Stimulated activated memory B cell treated with anti-CD40 and anti-IgM and Interleukin-4, amounts not matched to agents 10 μg/mL and 1 μg/mL and 100 μg/mL, for 72 hours (primary cell): ENCODE measurements at regions not wholly inside any gene's neighbourhood (a gene's known extent, or its start where the extent isn't known, plus 50 kb on each side); places are given as distances from the start of the nearest gene placed in this dataset.
"Not testable (repeated sequence)": the region's sequence is repeated elsewhere in the genome, so short reads cannot be mapped to it uniquely, and the experiment has no call there.

Source experiments
- ATAC-seq: fragments of 150-1000 bp; cut with Tn5 transposase; 2 replicates; pipeline ENCODE4 v1.10.0; 2021
- H3K27ac Mint-ChIP-seq: one replicate; pipeline ENCODE4 v1.8.0; 2022; ENCODE audit warnings: mild to moderate bottlenecking, mixed read lengths
- H3K27me3 Mint-ChIP-seq: one replicate; pipeline ENCODE4 v1.8.0; 2022; ENCODE audit warnings: mixed read lengths
- H3K36me3 Mint-ChIP-seq: one replicate; pipeline ENCODE4 v1.8.0; 2022; ENCODE audit warnings: mixed read lengths
- H3K4me1 Mint-ChIP-seq: one replicate; pipeline ENCODE4 v1.8.0; 2022; ENCODE audit warnings: mixed read lengths
- H3K4me3 Mint-ChIP-seq: one replicate; pipeline ENCODE4 v1.8.0; 2022; ENCODE audit warnings: mild to moderate bottlenecking, moderate library complexity, mixed read lengths
- H3K9me3 Mint-ChIP-seq: one replicate; pipeline ENCODE4 v1.8.0; 2022; ENCODE audit warnings: mixed read lengths

- ATAC-seq: no peak
- Mint-ChIP-seq H3K4me3 (no peak overlapping the region), H3K9me3 (peaks cover 18% of the 10 kb centered on the region), H3K36me3 (no peaks in the 10 kb centered on the region), H3K4me1 (no peaks in the 10 kb centered on the region), H3K27ac (no peak overlapping the region), H3K27me3 (no peaks in the 10 kb centered on the region)
Observed at GRCh38 chr5:75002271-75002670, 50.1 kb downstream of the GCNT4 start.

- ATAC-seq: no peak
- H3K4me3 Mint-ChIP-seq: no peak overlapping the region
Observed at GRCh38 chr5:74995926-74996325, 56.4 kb downstream of the GCNT4 start.

GRCh38 chr5:74994826-74995225 is 57.5 kb downstream of the GCNT4 start:
- no peak overlapping the region for H3K27ac Mint-ChIP-seq
- no peaks in the 10 kb centered on the region for H3K4me1 Mint-ChIP-seq
- no peak overlapping the region for H3K4me3 Mint-ChIP-seq
- H3K36me3 Mint-ChIP-seq: no peaks in the 10 kb centered on the region
- peaks cover 8% of the 10 kb centered on the region for H3K9me3 Mint-ChIP-seq
- no peaks in the 10 kb centered on the region for H3K27me3 Mint-ChIP-seq
- no peak for ATAC-seq

More at GRCh38 chr5:74995926-74996325, 56.4 kb downstream of the GCNT4 start:
- Mint-ChIP-seq H3K36me3 (no peaks in the 10 kb centered on the region), H3K9me3 (peaks cover 8% of the 10 kb centered on the region), H3K4me1 (no peaks in the 10 kb centered on the region), H3K27me3 (no peaks in the 10 kb centered on the region), H3K27ac (no peak overlapping the region)

- Mint-ChIP-seq H3K27me3 (no peaks in the 10 kb centered on the region), H3K27ac (no peak overlapping the region), H3K9me3 (peaks cover 8% of the 10 kb centered on the region), H3K36me3 (no peaks in the 10 kb centered on the region), H3K4me3 (no peak overlapping the region), H3K4me1 (no peaks in the 10 kb centered on the region)
- ATAC-seq: no peak
Observed at GRCh38 chr5:74993743-74994142, 58.6 kb downstream of the GCNT4 start.

GRCh38 chr5:74992791-74993190 is 59.6 kb downstream of the GCNT4 start:
- Mint-ChIP-seq H3K4me3 (no peak overlapping the region), H3K27ac (no peak overlapping the region), H3K36me3 (no peaks in the 10 kb centered on the region), H3K27me3 (no peaks in the 10 kb centered on the region), H3K9me3 (peaks cover 9% of the 10 kb centered on the region), H3K4me1 (no peaks in the 10 kb centered on the region)
- no peak for ATAC-seq

DNA sequence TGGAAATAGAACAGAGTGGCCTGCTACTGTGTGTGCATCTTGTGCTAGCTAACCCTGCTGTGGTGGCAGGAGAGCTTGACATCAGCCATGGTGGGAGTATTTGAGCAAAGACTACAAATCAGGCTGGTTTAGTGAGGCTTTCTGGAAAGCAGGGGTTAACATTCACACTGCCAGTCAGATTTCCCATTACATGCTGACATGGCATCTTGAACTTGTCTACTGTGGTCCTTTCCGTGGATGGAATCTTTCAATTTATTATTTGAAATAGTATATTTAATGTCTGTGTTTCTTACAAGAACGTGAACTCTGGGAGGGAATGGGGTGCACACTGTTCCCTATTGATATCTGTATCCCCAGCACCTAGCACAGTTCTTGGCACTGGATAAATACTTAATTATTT is 60.8 kb downstream of the GCNT4 start:
- no peaks in the 10 kb centered on the region for H3K4me1 Mint-ChIP-seq
- ATAC-seq: no peak
- H3K27me3 Mint-ChIP-seq: no peaks in the 10 kb centered on the region
- no peak overlapping the region for H3K4me3 Mint-ChIP-seq
- peaks cover 5% of the 10 kb centered on the region for H3K9me3 Mint-ChIP-seq
- no peaks in the 10 kb centered on the region for H3K36me3 Mint-ChIP-seq
- H3K27ac Mint-ChIP-seq: no peak overlapping the region

GRCh38 chr5:74990194-74990593 is 62.2 kb downstream of the GCNT4 start:
- H3K27ac Mint-ChIP-seq: no peak overlapping the region
- H3K9me3 Mint-ChIP-seq: peaks cover 5% of the 10 kb centered on the region
- no peaks in the 10 kb centered on the region for H3K27me3 Mint-ChIP-seq
- ATAC-seq: no peak
- no peak overlapping the region for H3K4me3 Mint-ChIP-seq
- no peaks in the 10 kb centered on the region for H3K36me3 Mint-ChIP-seq
- no peaks in the 10 kb centered on the region for H3K4me1 Mint-ChIP-seq

DNA sequence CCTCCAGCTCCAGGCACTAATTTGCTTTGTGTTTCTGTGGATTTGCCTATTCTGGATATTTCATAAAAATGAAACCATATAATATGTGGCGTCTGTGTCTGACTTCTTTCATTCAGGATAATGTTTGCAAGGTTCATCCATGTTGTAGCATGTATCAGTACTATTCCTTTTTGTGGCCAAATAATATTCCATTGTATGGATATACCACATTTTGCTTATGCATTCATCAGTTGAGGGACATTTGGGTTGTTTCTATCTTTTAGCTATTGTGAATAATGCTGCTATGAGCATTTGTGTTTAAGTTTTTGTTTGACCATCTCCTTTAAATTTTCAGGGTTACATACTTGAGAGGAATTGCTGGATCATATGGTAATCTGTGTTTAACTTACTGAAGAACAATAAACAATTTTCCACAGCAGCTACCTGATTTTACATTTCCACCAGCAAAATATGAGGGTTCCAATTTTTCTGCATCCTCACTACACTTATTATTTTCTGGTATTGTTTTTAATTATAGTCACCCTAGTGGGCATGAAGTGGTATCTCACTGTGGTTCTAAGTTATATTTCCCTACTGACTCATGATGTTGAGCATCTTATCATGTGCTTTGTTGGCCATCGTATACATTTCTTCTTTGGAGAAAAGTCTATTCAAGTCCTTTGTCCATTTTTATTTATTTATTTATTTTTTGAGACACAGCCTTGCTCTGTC is 63.9 kb downstream of the GCNT4 start:
- no peak overlapping the region for H3K4me3 Mint-ChIP-seq
- ATAC-seq: no peak
- H3K27ac Mint-ChIP-seq: no peak overlapping the region
- no peaks in the 10 kb centered on the region for H3K4me1 Mint-ChIP-seq
- no peaks in the 10 kb centered on the region for H3K27me3 Mint-ChIP-seq
- peaks cover 5% of the 10 kb centered on the region for H3K9me3 Mint-ChIP-seq
- no peaks in the 10 kb centered on the region for H3K36me3 Mint-ChIP-seq

DNA sequence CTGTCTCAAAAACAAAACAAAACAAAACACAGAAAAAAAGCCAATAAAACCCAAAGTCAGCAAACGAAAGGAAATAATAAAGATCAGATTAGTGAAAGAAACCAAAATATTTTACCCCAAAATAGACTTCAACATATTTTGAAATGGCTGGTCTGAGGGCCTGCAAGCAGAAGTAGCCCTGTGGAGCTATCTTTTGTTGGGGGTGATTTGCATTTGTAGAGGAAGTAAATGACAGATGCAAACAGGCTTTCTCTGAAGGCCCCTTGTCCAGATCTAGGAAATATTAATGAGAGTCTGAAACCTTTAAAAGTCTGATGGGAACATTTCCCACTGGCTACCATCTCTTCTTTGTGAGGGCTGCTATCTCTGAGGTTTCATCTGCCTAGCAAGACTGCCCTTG is 74.0 kb downstream of the GCNT4 start:
- peaks cover 12% of the 10 kb centered on the region for H3K27me3 Mint-ChIP-seq
- H3K4me1 Mint-ChIP-seq: peaks cover 16% of the 10 kb centered on the region
- ATAC-seq: no peak
- H3K9me3 Mint-ChIP-seq: peaks cover 7% of the 10 kb centered on the region
- H3K36me3 Mint-ChIP-seq: peaks cover 9% of the 10 kb centered on the region
- no peak overlapping the region for H3K27ac Mint-ChIP-seq
- H3K4me3 Mint-ChIP-seq: no peak overlapping the region

DNA sequence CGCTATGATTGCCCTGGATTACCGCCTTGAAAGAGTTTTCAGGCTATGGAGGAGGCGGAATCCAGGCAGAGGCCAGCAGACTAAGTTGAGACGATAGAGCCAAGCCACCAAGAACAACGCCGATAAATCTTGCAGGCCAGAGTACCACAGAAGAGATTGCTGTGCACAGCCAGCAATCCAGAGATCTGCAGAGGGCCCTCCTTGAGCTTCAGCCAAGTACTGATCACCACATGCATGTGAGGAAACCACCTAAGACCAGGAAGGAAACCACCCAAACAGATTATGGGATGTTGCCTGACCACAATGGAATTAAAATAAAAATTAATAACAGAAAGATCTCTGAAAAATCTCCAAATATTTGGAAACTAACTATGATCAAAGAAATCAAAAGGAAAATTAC is 74.9 kb downstream of the GCNT4 start:
- no peak overlapping the region for H3K27ac Mint-ChIP-seq
- no peak for ATAC-seq
- H3K4me3 Mint-ChIP-seq: no peak overlapping the region
- peaks cover 12% of the 10 kb centered on the region for H3K27me3 Mint-ChIP-seq
- peaks cover 16% of the 10 kb centered on the region for H3K4me1 Mint-ChIP-seq
- peaks cover 7% of the 10 kb centered on the region for H3K9me3 Mint-ChIP-seq
- H3K36me3 Mint-ChIP-seq: peaks cover 9% of the 10 kb centered on the region

DNA sequence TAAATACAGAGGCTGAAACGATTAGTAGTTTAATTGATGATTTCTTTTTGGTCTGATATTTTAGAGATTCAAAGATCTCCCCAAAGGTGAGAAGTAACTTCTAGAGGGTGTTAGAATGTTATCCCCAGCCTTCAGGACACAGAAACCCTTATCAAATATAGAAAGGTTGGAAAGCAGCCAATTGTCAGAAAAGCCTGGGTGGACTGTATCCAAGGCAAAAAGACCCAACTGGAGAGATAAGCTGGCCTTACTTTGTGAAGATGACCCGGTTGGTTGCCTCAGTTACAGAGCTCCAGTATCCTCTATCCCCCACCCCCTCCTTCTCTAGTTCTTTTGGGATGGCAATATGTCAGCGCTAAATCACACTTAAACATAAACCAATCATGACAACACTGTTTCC is 75.7 kb downstream of the GCNT4 start:
- peaks cover 9% of the 10 kb centered on the region for H3K36me3 Mint-ChIP-seq
- H3K4me3 Mint-ChIP-seq: no peak overlapping the region
- no peak for ATAC-seq
- H3K4me1 Mint-ChIP-seq: peaks cover 16% of the 10 kb centered on the region
- H3K27ac Mint-ChIP-seq: no peak overlapping the region
- peaks cover 7% of the 10 kb centered on the region for H3K9me3 Mint-ChIP-seq
- peaks cover 12% of the 10 kb centered on the region for H3K27me3 Mint-ChIP-seq

GRCh38 chr5:74975582-74975981 is 76.8 kb downstream of the GCNT4 start:
- Mint-ChIP-seq H3K4me1 (peaks cover 16% of the 10 kb centered on the region), H3K27me3 (peaks cover 12% of the 10 kb centered on the region), H3K27ac (no peak overlapping the region), H3K36me3 (peaks cover 9% of the 10 kb centered on the region), H3K4me3 (no peak overlapping the region), H3K9me3 (peaks cover 7% of the 10 kb centered on the region)
- ATAC-seq: no peak

DNA sequence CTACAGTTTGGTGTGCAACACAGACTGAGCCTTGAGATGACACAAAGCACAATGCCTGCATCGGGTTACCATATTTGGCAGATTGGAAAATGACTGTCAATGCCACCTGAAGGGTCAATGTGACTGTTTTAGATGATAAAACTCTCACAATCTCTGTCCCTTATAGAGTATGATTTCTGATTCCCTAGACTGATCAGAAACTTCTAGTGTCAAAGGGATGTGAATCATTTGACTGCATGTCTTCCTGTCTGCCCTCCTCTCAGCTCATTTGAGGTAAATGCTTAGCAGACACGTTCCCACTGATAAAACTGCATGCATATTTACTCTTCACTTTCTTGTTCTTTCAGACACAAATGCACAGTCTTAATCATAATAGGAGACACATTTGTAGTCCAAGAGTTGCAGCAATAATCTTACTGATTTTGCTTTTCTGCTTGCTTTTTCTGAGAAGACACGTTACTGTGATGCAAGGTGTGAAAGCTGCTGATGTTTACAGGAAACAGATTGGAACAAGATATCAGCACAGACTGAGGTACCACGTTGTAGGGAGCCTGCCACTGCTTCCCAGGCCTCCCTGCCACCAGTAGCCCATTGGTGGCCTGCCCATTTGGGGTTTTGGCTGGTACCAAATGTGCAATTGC is 77.8 kb downstream of the GCNT4 start:
- Mint-ChIP-seq H3K27ac (no peak overlapping the region), H3K4me3 (no peak overlapping the region), H3K9me3 (peaks cover 7% of the 10 kb centered on the region), H3K36me3 (peaks cover 9% of the 10 kb centered on the region), H3K27me3 (peaks cover 12% of the 10 kb centered on the region), H3K4me1 (peaks cover 16% of the 10 kb centered on the region)
- no peak for ATAC-seq

GRCh38 chr5:74973694-74974093 is 78.7 kb downstream of the GCNT4 start:
- peaks cover 7% of the 10 kb centered on the region for H3K9me3 Mint-ChIP-seq
- H3K27ac Mint-ChIP-seq: no peak overlapping the region
- peaks cover 12% of the 10 kb centered on the region for H3K27me3 Mint-ChIP-seq
- peaks cover 9% of the 10 kb centered on the region for H3K36me3 Mint-ChIP-seq
- no peak for ATAC-seq
- H3K4me3 Mint-ChIP-seq: no peak overlapping the region
- peaks cover 16% of the 10 kb centered on the region for H3K4me1 Mint-ChIP-seq

DNA sequence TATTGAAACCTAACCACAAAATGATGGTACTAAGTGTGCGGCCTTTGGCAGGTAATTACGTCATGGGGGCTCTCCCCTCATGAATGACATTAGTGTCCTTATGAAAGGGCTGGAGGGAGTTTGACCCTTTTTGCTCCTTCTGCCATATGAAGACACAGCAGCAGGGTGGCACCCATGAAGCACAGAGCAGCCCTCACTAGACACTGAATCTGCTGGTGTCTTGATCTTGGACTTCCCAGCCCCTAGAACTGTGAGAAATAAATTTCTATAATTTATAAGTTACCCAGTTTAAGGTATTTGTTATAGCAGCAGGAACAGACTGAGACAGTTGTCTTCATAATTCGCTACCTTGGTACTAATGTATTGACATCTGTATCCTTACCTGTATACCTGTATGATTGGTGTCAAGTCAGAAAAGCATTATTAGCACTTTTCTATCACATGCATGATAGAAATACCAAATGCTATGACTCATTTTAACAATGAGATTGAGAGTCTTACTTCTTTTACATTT is 80.4 kb downstream of the GCNT4 start:
- Mint-ChIP-seq H3K27ac (no peak overlapping the region), H3K36me3 (peaks cover 9% of the 10 kb centered on the region), H3K4me3 (no peak overlapping the region), H3K27me3 (peaks cover 21% of the 10 kb centered on the region), H3K9me3 (peaks cover 7% of the 10 kb centered on the region), H3K4me1 (peaks cover under 1% of the 10 kb centered on the region)
- ATAC-seq: no peak

DNA sequence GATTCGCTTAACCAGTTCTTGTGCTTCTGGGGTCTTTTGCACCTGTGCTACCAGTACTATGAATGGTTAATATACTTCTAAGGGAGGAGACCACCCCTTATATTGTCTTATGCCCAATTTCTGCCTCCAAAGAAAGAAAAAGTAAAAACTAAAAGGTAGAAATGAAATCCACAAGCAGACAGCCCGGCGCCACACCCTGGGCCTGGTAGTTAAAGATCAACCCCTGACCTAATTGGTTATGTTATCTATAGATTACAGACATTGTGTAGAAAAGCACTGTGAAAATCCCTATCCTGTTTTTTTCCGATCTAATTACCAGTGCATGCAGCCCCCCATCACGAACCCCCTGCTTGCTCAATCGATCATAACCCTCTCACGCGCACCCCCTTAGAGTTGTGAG is 81.5 kb downstream of the GCNT4 start:
- H3K4me3 Mint-ChIP-seq, H3K36me3 Mint-ChIP-seq, H3K27ac Mint-ChIP-seq, ATAC-seq, H3K4me1 Mint-ChIP-seq, H3K9me3 Mint-ChIP-seq: not testable (repeated sequence)
- H3K27me3 Mint-ChIP-seq: peaks cover 18% of the 10 kb centered on the region
